ENCODE measurements at regions not wholly inside any gene's neighbourhood (a gene's known extent, or its start where the extent isn't known, plus 50 kb on each side); places are given as distances from the start of the nearest gene placed in this dataset.

- no peak for DNase-seq
Measured at GRCh38 chr7:12947465-12947864, 260.0 kb downstream of the ARL4A start.

GRCh38 chr7:12949060-12949931 is 261.9 kb downstream of the ARL4A start:
- no peak for DNase-seq

- DNase-seq = no peak
Measured at GRCh38 chr7:12951397-12951801, 264.0 kb downstream of the ARL4A start.

GRCh38 chr7:12954380-12955033 is 267.1 kb downstream of the ARL4A start:
- no peak for DNase-seq

- no peak for DNase-seq
Measured at GRCh38 chr7:12957487-12957886, 270.1 kb downstream of the ARL4A start.

GRCh38 chr7:12961910-12962480 is 274.6 kb downstream of the ARL4A start:
- DNase-seq = no peak

GRCh38 chr7:12963435-12963834 is 276.0 kb downstream of the ARL4A start:
- no peak for DNase-seq

GRCh38 chr7:12964836-12965235 is 277.4 kb downstream of the ARL4A start:
- DNase-seq = no peak

- DNase-seq = no peak
Measured at GRCh38 chr7:12965767-12966166, 278.3 kb downstream of the ARL4A start.

GRCh38 chr7:12967322-12967721 is 279.9 kb downstream of the ARL4A start:
- DNase-seq = no peak

- DNase-seq = no peak
Measured at GRCh38 chr7:12968836-12969422, 281.5 kb downstream of the ARL4A start.

GRCh38 chr7:12970626-12971025 is 283.2 kb downstream of the ARL4A start:
- DNase-seq = no peak

- no peak for DNase-seq
Measured at GRCh38 chr7:12974451-12975166, 287.2 kb downstream of the ARL4A start.

- no peak for DNase-seq
Measured at GRCh38 chr7:12975412-12975811, 288.0 kb downstream of the ARL4A start.

- no peak for DNase-seq
Measured at GRCh38 chr7:12979181-12979580, 291.7 kb downstream of the ARL4A start.

GRCh38 chr7:12982178-12982577 is 294.7 kb downstream of the ARL4A start:
- DNase-seq = no peak

GRCh38 chr7:12984117-12984516 is 296.7 kb downstream of the ARL4A start:
- no peak for DNase-seq

GRCh38 chr7:12985228-12985627 is 297.8 kb downstream of the ARL4A start:
- DNase-seq = no peak

- DNase-seq = no peak
Measured at GRCh38 chr7:12985752-12986151, 298.3 kb downstream of the ARL4A start.

- no peak for DNase-seq
Measured at GRCh38 chr7:12987238-12987637, 299.8 kb downstream of the ARL4A start.

GRCh38 chr7:12990440-12990839 is 303.0 kb downstream of the ARL4A start:
- DNase-seq = no peak

- no peak for DNase-seq
Measured at GRCh38 chr7:12993025-12993424, 305.6 kb downstream of the ARL4A start.

GRCh38 chr7:12995912-12996469 is 308.6 kb downstream of the ARL4A start:
- DNase-seq = no peak

Data from stimulated activated CD4-positive, alpha-beta T cell treated with anti-CD3 and anti-CD28 coated beads, Interleukin-1b, Interleukin-23, amount 100 ng/mL, for 48 hours (primary cell).